CD1c-positive myeloid dendritic cell (primary cell): ENCODE measurements at regions not wholly inside any gene's neighbourhood (a gene's known extent, or its start where the extent isn't known, plus 50 kb on each side); places are given as distances from the start of the nearest gene placed in this dataset.

Experiments used
- DNase-seq: peaks from one replicate; pipeline ENCODE4 v3.0.0-alpha.2; 2016; ENCODE audit errors: extremely low spot score

GRCh38 chr1:29382851-29383745 is 146.8 kb downstream of the PTPRU start:
- DNase-seq: no peak

- no peak for DNase-seq
These were observed 145.1 kb downstream of the PTPRU start for GRCh38 chr1:29381426-29381825.

- no peak for DNase-seq
These were observed 144.2 kb downstream of the PTPRU start for GRCh38 chr1:29380532-29380931.

- peak; percentile 34 for DNase-seq
These were observed 143.2 kb downstream of the PTPRU start for GRCh38 chr1:29379443-29380073.
